Astrocyte of the cerebellum (primary cell): ENCODE measurements at regions not wholly inside any gene's neighbourhood (a gene's known extent, or its start where the extent isn't known, plus 50 kb on each side); places are given as distances from the start of the nearest gene placed in this dataset.

Source experiments
- DNase-seq: peaks from one replicate; pipeline ENCODE4 v3.0.0-alpha.2; 2011; ENCODE audit warnings: low read depth
- H3K4me3 ChIP-seq: 2 replicates; pipeline ENCODE4 v1.5.1; 2011; ENCODE audit warnings: mild to moderate bottlenecking, low read depth, low read length, moderate library complexity
- CTCF ChIP-seq: IDR thresholded peaks from 2 replicates; pipeline ENCODE4 v1.5.1; 2012; ENCODE audit warnings: low read length, low read depth, moderate library complexity, mild to moderate bottlenecking; ENCODE audit errors: missing control alignments
- in situ Hi-C: cut with HindIII; loops from 2 replicates; pipeline ENCODE4 v1.10.0; 2017; ENCODE audit warnings: low sequenced_read_pairs

GRCh38 chr5:38728029-38728428 lies 117.8 kb upstream of the OSMR start:
- in situ Hi-C loops: no loop called here
- no peak overlapping the region for H3K4me3 ChIP-seq
- no peak for DNase-seq
- TF ChIP-seq CTCF: no peak

- H3K4me3 ChIP-seq: no peak overlapping the region
- no peak for DNase-seq
- in situ Hi-C loops: no loop called here
- no peak for TF ChIP-seq CTCF
Observed at GRCh38 chr5:38731461-38731860, 114.4 kb upstream of the OSMR start.

GRCh38 chr5:38734353-38734752 lies 111.5 kb upstream of the OSMR start:
- TF ChIP-seq CTCF: no peak
- DNase-seq: no peak
- in situ Hi-C loops: no loop called here
- no peak overlapping the region for H3K4me3 ChIP-seq

- DNase-seq: no peak
- no peak for TF ChIP-seq CTCF
- in situ Hi-C loops: no loop called here
- H3K4me3 ChIP-seq: no peak overlapping the region
Observed at GRCh38 chr5:38736089-38736488, 109.7 kb upstream of the OSMR start.

- DNase-seq: no peak
- TF ChIP-seq CTCF: no peak
- no peak overlapping the region for H3K4me3 ChIP-seq
- in situ Hi-C loops: no loop called here
Observed at GRCh38 chr5:38737976-38738375, 107.8 kb upstream of the OSMR start.

- no peak overlapping the region for H3K4me3 ChIP-seq
- no peak for DNase-seq
- TF ChIP-seq CTCF: no peak
- in situ Hi-C loops: no loop called here
Observed at GRCh38 chr5:38739011-38739704, 106.7 kb upstream of the OSMR start.
